AML-193 (cell line): ENCODE measurements at regions not wholly inside any gene's neighbourhood (a gene's known extent, or its start where the extent isn't known, plus 50 kb on each side); places are given as distances from the start of the nearest gene placed in this dataset.
"Not testable (repeated sequence)": the region's sequence is repeated elsewhere in the genome, so short reads cannot be mapped to it uniquely, and the experiment has no call there.

ENCODE experiments used
- DNase-seq, 2 experiments: peaks; one replicate each; lab custom pipeline; 2025; lab: John Stamatoyannopoulos, UW

GRCh38 chr14:97796511-97796910 lies 999.3 kb downstream of the VRK1 start:
- DNase-seq, result no peak

DNA sequence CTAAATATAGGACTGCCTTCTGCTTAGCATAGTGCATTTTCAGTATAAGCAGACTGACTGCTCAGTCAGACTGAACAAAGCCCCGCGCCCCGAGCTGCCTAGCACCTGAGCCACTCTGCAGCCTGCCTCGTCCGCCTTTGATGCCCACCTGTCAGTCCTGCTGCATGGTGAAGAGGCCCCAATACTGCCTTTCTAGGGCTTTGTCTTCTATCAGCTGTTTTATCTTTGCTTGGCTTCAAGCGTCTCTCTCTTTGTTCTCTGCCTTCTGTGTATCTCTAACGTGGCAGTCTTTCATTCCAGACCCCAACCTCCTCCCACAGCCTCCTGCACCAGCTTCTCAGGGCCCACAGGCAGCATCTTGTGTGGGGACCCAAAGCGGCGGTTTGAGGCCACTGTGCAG lies 1001.0 kb downstream of the VRK1 start:
- no peak for DNase-seq

DNA sequence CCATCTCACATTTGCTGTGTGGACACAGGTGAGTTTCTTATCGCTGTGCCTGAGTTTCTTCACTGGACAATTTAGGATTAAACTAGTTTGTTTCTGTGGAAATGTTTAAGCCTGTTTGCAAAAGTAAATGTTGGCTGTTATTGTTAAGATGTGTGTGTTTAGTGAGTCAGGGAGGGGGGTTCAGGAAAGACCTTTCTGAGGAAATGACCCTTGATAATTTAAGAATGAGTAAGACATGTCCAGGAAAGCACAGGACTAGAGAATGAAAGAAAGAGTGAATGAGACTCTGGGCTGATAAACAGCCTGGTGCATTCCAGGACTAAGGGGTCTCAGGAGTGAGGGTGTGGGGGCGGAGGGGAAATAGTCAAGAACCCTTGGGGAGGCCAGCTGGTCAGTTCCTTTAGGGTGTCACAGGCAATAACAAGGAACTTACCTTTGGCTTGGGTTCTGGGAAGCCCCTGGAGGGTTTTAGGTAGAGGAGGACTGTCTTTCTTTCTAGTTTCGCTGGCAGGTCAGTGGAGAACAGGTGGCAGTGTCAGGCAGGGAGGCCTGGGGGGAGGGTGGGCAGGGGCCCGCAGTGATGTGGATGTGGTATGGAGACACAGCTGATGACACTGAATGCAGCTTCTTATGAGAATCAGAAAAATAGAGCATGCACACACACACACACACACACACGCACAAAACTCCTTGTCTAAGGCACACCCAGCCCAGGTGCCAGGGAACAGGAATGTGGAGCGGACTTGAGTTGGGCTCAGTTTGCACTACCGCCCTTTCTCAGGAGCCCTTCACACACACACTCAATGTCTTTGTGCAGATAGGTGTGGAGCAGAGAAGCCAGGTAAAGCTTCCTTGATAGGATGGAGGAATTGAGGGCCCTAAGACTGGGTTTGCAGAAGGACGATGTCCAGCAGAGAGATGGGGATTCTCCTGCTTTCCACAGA lies 1005.5 kb downstream of the VRK1 start:
- DNase-seq, result no peak

DNA sequence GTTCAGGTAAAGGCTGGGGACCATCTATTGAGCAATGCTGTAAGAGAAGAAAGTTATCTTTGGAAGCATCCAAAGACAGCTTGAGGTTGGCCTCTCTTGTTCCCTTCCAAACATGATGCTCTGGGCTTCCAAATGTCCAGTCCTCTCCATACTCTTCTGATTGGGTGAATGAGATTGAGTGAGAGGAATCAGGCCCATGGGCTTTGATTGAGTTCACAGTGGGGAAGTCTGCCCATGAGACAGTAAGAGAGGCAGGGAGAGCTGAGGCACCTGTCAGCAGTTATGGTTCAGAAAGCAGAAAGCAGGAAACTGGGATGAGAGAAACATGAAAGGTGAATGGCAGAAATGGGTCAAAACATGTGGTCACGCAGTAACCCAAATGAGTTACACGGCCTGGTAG lies 1006.9 kb downstream of the VRK1 start:
- no peak for DNase-seq

DNA sequence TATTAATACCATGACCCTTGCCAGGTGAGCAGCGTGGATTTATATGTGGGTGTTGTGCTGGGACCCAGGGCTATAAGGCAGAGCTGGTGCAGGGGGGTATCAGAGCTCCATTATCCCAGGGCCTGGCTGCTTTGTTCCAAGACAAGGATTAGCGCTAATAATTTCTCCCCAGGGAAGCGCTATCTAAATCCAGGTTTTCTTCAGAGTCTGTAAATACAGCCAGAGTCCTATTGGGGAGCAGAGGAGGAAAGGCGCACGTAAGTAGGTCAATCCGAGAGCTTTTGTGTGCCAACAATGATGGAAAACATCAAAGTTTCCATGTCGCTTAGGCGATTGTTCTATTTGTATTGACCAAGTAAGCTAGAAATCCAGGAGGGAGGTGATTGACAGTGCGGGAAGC lies 1009.7 kb downstream of the VRK1 start:
- no peak for DNase-seq

- not testable (repeated sequence) for DNase-seq
Measured at GRCh38 chr14:97808541-97808940, 1011.4 kb downstream of the VRK1 start.

DNA sequence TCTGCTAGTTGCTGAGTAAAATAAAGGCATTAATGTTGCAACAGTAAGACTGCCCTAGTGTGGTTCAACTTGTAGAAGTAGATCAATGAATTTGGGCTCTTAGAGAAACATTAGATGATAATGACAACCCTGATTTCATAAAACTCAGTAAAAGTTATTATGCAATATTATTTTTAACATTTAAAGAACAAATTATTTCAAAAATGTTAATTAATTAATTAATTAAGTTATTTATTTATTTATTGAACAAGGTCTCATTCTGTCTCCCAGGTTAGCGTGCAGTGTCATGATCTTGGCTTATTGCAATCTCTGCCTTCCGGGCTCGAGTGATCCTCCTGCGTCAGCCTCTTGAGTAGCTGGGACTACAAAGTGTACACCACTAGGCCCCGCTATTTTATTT lies 1016.4 kb downstream of the VRK1 start:
- DNase-seq, result no peak

DNA sequence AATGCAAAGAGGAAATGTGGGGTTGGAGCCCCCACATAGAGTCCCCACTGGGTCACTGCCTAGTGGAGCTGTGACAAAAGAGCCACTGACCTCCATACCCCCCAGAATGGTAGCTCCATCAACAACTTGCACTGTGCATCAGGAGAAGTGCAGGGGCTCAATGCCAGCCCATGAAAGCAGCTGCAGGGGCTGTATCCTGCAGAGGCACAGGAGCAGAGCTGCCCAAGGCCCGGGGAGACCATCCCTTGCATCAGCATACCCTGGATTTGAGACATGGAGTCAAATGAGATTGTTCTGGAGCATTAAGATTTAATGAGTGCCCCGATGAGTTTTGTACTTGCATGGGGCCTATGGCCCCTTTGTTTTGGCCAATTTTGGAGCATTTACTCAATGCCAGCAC lies 1023.6 kb downstream of the VRK1 start:
- no peak for DNase-seq

GRCh38 chr14:97824218-97824617 lies 1027.0 kb downstream of the VRK1 start:
- no peak for DNase-seq

- DNase-seq, result no peak
Measured at GRCh38 chr14:97827746-97828145, 1030.6 kb downstream of the VRK1 start.

- no peak for DNase-seq
Measured at GRCh38 chr14:97832776-97833175, 1035.6 kb downstream of the VRK1 start.

DNA sequence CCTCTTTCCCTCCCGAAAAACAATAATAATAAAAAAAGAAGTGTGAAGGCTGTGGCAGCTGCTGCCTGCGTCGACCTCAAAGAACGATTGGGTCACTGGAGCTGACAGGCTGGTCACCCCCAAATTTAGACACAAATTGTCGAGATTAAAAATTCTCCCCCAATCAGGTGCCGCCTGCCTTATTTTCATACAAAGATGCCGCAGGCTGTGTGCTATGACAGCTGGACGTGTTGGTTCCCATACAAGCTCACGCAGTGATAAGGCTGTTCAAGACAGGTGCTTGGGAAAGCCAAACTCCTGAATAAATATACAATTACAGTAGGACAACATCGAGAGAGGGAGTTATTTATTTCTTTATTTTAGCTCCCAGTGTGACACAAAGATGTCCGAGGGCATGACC lies 1041.8 kb downstream of the VRK1 start:
- no peak for DNase-seq

DNA sequence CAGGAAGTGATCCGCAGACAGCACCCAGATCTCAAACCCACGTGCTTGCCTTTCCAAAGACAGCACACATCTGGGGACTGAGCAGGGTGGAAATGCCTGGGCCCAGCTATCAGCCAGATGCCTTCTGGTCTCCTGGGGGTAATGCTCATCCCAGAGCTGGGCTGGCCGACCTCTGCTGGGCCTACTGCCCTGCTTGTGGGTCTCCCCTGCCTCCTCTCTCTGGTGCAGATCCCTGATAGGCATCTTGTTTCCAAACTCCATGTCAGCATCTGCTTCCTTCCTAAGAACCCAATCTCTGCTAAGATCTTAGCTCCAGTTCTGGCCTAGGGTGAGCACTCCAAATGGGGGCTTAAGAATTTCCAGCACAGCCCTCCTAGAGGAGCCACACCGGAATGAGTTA lies 1043.0 kb downstream of the VRK1 start:
- DNase-seq, result no peak

- DNase-seq, result no peak
Measured at GRCh38 chr14:97841762-97842161, 1044.6 kb downstream of the VRK1 start.

DNA sequence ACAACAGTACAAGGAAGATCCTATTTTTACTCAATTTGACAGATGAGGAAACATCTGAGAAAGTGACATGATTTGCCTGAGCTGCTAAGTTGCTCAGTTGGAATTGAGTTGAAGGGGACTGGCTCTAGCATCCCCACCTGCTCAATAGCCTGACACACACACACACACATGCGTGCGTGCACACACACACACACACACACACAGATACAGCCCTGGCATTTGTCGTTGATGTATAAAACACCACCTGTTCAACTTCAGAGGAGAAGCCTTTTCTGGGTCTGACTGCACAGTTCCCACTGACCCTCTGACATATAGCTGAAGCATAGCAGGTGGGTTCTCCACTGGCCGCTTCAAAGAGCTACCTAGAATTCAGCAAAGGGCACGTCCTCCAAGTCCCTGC lies 1045.9 kb downstream of the VRK1 start:
- DNase-seq, result no peak

DNA sequence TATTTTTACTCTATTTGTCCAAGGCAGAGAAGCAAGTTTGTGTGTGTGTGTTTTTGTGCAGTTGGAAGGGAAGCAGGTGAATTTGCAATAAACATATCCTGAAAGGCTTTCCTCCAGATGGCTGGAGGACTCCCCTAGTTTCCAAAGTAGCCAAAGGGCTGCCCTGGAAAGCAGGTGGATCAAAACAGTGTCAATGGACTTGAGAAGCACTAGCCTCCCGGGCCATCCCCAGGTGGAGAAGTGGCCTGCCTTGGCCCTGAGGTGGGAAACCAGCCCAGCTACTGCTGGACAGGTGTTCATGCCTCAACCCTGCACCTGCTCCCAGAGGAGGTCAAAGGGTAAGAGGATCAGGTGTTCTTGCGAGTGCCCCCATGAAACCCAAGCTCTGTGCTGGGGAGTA lies 1046.9 kb downstream of the VRK1 start:
- no peak for DNase-seq

GRCh38 chr14:97846156-97846555 lies 1049.0 kb downstream of the VRK1 start:
- DNase-seq, result no peak

- DNase-seq, result no peak
Measured at GRCh38 chr14:97848317-97848980, 1051.3 kb downstream of the VRK1 start.

- DNase-seq, result no peak
Measured at GRCh38 chr14:97850466-97850865, 1053.3 kb downstream of the VRK1 start.

GRCh38 chr14:97850886-97851285 lies 1053.7 kb downstream of the VRK1 start:
- no peak for DNase-seq

DNA sequence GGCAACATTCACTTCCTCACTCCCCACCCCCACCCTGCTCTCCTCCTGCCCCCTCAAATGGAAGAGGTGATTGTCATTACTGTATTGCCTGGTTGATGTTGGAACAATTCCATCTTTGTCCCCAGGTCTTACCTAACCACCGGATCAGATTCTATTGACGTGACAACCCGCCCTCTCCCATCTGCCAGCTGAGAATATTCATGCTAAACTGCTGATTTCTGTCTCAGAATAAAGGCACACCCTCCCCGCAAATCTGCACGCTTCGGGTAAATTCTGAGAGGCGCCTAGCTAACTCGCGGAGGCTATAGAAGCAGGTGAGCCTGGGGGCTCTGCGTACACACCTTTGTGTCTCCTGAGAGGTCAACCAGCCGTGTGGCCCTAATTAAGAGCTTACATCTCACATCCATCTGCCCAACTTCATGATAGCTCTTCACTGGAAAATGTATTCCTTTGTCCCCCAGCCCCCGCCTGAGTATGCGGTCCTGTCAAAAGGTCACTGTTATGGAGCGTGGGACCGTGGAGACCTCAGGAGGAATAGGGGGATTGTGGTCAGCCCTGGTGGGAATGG lies 1054.3 kb downstream of the VRK1 start:
- DNase-seq, result no peak

DNA sequence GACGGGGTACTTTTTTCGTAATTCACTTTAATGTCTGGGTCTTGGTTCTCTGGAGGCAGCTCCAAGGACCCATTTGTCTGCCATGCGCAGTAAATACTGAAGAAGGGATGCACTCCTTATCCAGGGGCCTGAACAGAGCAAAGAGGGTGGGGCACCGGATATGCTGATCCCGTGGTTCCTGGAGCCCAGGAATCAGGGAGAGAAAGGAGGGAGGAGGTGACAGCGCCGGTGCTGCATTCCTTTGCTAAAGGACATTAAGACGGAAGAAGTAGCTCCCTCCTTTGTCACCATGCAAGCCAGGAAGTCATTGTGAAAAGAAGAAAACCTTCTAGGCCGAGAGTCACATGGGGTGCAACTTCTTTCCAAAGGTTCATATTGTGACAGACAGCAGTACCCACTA lies 1057.7 kb downstream of the VRK1 start:
- no peak for DNase-seq

GRCh38 chr14:97866195-97866594 lies 1069.0 kb downstream of the VRK1 start:
- no peak for DNase-seq
